ENCODE measurements at regions not wholly inside any gene's neighbourhood (a gene's known extent, or its start where the extent isn't known, plus 50 kb on each side); places are given as distances from the start of the nearest gene placed in this dataset.

DNA sequence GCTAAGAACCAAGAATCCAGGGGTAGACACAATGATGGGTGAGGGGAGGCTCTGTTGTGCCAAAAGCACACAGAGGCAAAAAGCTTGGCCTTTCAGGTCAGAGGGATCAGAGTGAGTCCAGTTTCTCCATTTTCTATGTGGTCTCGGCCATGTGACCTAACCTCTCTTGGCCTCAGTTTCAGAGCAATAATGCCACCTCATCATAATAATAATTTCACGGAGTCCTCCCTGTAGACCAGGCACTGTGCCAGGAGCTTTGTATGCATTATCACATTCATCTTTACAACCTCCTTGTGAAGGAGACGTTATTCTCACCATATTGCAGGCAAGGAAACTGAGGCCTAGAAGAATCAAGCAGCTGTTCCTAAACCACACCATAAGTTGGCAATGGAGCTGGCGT, 120.2 kb downstream of the WT1 start:
- no peak for DNase-seq (ENCODE audit: low read depth in 2 of 3, low spot score in 2 of 3)

DNA sequence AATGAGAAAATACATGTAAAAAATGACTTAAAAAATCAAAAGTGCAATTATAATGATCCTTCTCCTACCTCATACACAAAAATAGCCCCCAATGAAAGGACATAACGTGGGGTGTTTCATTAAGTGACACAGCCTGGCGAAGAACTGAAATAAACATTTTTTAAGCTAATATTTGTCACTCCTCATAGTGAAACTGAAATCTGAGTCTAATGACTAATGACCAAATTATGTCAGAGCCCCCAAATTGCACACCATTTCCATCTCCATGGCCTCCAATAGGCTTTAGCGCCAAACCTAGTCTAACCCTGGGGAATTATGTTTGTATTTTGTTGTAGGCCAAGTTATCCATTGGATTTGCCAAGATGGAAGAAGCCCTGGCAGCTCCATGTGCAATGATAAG, 119.1 kb downstream of the WT1 start:
- DNase-seq (ENCODE audit: low read depth in 2 of 3, low spot score in 2 of 3): no peak

DNA sequence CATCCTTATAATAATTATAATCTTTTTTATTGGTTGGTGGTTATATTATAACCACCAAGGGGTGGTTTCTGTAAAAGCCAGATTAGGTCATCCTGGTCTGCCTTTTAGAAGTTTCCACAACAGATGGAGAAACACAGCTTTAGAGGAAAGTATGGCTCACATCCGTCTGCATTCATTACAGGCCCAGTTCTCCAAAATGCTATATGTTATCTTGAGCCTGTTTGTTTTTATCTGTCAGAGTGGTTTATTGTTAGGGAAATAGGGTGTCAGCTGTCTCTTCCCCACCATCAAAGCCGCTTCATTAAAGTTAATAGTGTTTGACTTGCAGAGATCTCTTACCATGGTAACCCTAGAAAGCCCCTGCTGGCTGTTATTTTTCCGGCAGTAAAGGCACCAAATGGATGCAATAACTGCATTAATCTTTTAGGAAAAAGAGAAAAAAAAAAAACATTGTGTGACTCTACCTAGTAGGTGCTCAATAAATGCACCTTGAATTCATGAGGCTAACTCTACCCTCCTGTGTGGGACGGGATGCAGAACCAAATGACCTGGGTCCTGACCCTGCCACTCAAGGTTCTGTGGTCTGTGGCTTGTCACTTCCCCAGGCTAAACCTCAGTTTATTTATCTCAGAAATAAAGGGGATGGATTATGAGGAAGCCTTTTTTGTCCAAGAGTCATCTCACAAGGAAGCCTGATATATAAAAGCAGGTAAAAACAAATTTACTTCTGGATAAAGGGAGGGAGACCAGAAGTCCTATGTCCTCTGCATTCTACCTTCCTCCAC, 118.3 kb downstream of the WT1 start:
- peak in 2 of 3 donors; percentile 29 to 72 for DNase-seq (ENCODE audit: low read depth in 2 of 3, low spot score in 2 of 3)

DNA sequence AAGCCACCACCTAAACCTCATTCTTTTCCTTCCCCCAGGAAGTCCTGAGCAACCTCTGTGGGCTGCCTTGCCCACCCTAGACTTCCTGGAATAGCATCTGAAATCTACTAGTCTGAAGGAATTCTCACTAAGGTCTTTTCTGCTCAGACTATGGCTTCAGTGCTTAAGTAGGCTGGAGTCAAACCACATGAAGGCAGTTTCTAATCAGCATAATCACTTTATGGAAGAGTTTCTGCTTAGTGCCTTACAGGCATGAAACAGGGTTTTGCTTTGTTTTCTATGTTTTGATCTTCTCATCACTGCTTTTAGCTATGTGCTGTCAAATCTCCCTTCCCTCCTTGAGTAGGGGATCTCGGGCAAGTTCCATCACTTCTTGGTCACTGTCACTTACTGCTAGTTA, 117.7 kb downstream of the WT1 start:
- no peak for DNase-seq (ENCODE audit: low read depth in 2 of 3, low spot score in 2 of 3)

DNA sequence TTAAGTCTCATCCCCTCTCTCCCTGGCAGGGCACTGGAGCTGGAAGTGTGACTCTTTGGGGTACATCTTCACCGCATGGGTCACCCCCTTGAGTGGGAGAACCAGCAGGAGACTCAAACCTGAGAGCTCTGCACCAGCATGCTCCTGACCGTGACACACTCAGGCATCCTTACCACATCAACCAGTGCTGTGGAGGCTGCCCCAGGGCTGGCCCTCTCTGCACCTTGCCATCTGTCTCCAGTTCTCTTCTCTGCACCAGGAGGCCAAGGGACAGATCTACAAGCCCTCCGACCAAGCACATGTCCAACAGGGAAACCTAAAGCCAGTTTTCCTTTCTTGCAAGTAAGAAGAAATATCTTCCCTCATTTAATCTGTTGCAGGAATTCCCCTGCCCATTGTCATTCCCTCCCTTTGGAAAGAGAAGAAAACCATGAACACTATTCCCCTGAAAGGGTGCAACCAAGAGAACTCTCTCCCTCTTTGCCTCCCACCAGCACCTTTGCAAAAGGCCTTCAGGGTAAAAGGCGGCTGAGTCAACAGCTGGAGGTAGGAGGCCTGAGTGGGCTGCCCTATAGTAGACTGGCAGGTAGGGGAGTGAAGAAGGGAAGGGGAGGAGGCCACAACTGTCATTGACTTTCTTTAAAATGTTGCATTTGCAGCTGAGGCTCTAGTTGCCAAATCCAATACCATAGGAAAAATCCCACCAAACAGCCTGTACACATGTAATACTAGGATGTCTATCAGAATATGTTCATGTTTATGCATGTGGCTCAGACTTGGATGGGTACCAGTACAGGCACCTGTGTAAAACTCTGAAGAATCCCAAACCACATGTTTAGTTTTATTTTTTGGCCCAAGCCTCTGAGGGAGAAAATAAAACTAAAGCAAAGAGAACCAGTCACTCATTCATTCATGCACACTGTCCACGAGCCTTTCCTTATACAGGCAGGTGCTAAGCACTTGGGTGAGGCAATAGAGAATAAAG, 117.0 kb downstream of the WT1 start:
- no peak for DNase-seq (ENCODE audit: low read depth in 2 of 3, low spot score in 2 of 3)

DNA sequence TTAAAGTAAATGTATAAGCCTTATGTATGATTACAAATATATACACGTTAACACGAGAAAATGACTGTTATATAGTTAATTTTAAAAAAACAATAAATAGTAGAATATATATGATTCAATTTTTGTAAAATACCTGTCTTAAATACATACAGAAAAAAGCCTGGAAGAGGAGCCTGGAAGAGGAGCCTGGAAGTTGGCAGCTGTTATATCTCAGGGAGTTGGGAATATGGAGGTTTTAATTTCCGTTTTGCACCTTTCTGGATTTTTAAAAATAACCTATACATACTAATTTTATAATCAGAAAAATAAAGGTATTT, 111.6 kb downstream of the WT1 start:
- DNase-seq (ENCODE audit: low read depth in 2 of 3, low spot score in 2 of 3): no peak

DNA sequence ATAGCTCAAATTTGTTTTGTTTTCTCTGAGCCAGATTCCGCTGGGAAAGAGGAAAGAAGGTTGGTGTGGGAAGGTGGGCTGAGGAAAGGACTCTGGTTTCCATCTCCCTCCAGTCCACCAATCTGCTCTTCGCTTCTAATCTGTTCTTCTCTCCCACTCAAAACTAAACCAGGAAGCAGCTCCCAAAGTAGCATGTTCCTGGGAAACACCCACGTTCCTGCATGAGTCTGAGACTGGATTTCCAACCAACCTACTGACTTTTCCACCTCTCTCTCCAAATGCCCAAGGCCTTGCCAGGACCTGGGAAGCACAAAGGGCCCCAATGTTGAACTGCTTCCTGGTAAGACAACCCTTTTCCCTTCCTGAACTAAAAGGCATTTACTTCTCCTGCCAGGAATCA, 110.2 kb downstream of the WT1 start:
- no peak for DNase-seq (ENCODE audit: low read depth in 2 of 3, low spot score in 2 of 3)

DNA sequence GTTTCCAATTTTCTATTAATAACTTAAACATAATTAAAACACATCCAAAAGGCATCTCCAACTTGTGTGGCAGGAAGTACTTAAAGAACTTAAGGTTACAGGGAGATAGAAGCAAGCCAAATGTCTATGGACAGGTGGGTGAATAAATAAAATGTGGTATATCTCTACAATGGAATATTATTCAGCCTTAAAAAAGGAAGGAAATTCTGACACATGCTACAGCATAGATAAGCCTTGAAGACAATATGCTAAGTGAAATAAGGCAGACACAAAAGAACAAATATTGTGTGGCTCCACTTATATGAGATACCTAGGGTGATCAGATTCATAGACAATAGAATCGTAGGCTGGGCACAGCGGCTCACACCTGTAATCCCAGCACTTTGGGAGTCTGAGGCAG, 109.6 kb downstream of the WT1 start:
- no peak for DNase-seq (ENCODE audit: low read depth in 2 of 3, low spot score in 2 of 3)

DNA sequence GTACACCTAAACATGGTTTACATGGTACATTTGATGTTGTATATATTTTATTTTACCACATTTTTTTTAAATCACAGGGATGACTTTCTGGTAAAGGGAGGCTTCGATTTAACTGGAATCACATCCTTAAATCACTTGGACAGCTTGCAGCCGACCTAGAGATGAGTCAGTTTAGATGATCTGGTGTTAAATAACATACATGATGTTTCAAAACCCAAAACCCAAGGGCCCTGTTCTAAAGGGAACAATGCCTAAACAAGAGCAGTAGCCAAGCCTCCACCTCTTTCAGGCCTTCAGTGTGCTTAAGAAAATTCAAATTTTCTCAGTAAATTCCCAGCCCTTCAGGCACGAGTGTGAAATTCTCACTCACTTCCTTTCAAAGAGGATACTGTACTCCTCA, 108.8 kb downstream of the WT1 start:
- no peak for DNase-seq (ENCODE audit: low read depth in 2 of 3, low spot score in 2 of 3)

DNA sequence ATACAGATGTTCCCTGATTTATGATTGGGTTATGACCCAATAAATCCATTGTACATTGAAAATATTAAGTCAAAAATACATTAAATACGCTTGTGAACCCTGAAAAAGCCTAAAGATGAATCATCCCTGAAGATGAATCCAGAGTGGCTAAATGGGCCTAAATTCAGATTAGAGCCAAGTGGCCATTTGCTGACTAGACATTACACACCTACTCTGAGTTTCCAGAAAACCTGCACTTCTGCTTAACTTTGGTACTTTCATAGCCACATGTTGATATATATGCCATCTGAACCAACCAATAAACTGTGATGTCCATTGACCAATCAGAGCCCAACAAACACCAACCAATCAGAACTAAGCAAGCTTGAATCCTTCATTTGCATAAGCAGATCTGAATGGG, 106.9 kb downstream of the WT1 start:
- no peak for DNase-seq (ENCODE audit: low read depth in 2 of 3, low spot score in 2 of 3)

DNA sequence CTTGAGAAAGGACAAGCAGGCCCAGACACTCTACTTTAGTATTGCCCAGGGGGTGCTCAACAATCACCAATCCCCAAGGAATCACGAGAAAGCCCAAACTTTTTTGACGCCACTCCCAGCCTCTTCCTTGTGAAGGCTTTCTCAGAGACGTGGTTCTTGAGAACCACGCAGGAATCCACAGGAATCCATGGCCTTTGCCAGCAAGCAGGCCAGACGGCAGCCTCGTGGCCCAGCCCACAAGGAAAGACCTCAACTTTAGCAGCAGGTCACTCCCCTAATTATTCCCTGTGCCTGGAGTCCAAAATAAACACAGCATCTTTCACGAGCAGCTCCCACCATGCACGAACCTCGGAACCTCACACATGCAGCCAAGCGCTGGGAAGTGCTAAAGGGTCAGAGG, 104.2 kb downstream of the WT1 start:
- no peak for DNase-seq (ENCODE audit: low read depth in 2 of 3, low spot score in 2 of 3)

DNA sequence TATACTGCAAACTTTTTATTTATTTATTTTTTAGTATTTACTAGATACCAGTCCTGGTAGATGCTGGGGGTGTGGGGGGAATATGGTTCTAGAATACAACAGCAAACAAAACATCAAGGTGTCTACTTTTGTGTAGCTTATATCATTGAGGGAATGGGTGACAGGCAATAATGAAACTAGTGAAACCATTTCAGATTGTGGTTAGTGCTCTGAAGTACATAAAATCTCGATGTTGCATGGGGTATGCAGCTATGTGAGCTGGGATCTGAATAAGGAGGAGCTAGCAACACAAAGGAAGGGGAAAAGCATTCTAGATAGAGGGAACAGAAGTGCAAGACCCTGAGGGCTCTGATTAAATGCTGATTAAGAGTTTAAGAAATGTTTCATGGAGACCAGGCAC, 103.5 kb downstream of the WT1 start:
- no peak for DNase-seq (ENCODE audit: low read depth in 2 of 3, low spot score in 2 of 3)

DNA sequence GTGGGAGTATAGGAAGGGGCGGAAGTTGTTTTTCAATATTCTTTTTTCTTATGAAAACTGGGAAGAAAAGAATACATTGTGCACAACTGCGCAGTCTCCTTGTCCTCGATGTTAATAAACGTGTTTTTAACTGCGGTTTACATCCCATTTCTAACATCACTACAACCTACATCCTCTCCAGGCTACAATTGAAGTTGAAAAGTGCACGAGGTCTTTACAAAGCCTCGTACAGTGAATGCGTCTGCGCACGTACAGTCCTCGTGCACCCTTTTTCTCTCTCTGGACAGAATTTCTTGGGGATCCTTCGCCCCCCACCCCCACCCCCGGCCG, 102.4 kb downstream of the WT1 start:
- no peak for DNase-seq (ENCODE audit: low read depth in 2 of 3, low spot score in 2 of 3)

DNA sequence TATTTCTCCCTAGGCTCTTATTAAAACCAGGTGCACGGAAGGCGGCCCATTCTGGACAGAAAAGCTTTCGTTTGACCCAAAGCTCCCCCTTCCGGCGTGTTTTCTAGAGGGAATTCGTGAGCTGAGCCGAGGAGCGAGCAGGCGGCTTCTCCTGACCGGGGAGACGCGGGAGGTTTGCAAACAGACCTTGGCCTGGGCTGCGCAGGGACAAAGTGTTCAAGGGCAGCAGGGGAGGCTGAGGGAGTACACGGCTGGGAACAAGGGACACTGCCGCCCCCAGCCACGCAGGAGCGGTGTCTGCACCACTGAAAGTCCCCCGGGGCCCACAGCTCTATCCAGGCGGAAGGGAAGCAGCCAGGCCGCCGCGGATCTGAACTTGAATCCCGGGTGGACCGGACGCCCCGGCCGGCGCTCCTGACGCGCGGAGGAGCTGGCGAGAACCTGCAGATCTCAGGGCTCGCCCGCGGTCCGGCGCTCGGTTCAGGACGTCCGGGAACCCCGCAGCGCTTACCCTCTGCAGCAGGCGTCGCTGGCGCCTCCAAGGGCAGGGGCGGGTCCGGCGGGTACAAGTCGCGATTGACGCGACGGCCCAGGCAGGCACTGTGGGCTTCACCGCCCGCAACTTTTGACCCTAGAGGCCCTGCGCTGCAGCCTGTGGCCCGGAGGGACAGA, 101.9 kb downstream of the WT1 start:
- DNase-seq (ENCODE audit: low read depth in 2 of 3, low spot score in 2 of 3): peak in 2 of 3 donors; percentile 43 to 50

DNA sequence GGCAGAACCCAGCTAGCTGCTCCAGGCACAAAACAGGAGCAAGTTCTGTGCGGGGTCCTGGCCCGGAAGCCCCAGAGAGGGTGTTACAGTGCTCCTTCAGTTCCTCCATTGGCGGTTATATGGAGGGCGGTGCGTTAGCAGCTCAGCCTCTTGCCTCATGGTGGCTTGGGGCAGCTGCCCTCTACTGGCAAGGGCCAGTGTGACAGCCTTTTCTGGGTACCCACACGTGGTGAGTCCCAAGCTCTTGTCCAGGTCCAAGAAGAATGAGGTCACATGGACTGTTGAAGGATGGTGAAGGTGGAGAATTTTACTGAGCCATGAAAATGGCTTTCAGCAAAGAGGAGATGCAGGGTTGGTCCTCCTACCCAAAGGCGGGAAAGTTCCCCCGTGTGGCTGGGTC, 100.5 kb downstream of the WT1 start:
- no peak for DNase-seq (ENCODE audit: low read depth in 2 of 3, low spot score in 2 of 3)
